ENCODE measurements at regions not wholly inside any gene's neighbourhood (a gene's known extent, or its start where the extent isn't known, plus 50 kb on each side); places are given as distances from the start of the nearest gene placed in this dataset.
"Not testable (repeated sequence)": the region's sequence is repeated elsewhere in the genome, so short reads cannot be mapped to it uniquely, and the experiment has no call there.

DNA sequence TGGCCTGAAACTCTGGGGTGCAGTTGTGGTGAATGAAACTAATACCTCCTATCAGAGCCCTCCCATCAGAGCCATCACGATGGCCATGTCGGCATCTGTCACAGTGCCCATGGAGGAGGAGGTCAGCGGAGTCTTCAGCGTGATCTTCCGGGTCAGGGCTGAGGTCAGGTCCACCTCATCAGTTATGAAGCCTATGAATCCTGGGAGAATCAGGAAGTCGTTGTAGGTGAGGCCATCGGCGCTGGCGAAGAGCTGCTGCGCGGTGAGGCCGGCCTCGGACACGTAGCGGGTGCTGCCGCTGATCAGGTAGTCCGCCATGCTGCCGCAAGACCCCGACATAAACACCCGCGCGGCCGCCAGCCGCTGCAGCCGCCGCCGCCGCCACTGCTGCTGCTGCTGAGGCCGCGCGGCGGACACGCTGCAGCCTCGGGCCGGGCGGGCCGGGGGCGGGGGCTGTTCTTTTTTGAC lies 376.7 kb upstream of the MAOA start:
- DNase-seq (ENCODE audit: low read depth, low spot score): no peak
- Histone ChIP-seq H3K27ac (ENCODE audit: low read depth, low read length) (no peak overlapping the region), H3K4me3 (ENCODE audit: low read depth, low read length) (no peak overlapping the region), H3K27me3 (ENCODE audit: control insufficient read depth, insufficient read depth, low read length) (no peaks in the 10 kb centered on the region), H3K9me3 (ENCODE audit: control insufficient read depth, insufficient read depth, low read length) (peaks cover 17% of the 10 kb centered on the region; the same call in 1 of the 2 replicates)
- TF ChIP-seq, protein P1, sequence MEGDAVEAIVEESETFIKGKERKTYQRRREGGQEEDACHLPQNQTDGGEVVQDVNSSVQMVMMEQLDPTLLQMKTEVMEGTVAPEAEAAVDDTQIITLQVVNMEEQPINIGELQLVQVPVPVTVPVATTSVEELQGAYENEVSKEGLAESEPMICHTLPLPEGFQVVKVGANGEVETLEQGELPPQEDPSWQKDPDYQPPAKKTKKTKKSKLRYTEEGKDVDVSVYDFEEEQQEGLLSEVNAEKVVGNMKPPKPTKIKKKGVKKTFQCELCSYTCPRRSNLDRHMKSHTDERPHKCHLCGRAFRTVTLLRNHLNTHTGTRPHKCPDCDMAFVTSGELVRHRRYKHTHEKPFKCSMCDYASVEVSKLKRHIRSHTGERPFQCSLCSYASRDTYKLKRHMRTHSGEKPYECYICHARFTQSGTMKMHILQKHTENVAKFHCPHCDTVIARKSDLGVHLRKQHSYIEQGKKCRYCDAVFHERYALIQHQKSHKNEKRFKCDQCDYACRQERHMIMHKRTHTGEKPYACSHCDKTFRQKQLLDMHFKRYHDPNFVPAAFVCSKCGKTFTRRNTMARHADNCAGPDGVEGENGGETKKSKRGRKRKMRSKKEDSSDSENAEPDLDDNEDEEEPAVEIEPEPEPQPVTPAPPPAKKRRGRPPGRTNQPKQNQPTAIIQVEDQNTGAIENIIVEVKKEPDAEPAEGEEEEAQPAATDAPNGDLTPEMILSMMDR (IDR thresholded peaks at IDR 0.05; ENCODE audit: low read depth, low read length): no peak
- ChIA-PET CTCF (no interaction called here), POLR2A (no interaction called here)

DNA sequence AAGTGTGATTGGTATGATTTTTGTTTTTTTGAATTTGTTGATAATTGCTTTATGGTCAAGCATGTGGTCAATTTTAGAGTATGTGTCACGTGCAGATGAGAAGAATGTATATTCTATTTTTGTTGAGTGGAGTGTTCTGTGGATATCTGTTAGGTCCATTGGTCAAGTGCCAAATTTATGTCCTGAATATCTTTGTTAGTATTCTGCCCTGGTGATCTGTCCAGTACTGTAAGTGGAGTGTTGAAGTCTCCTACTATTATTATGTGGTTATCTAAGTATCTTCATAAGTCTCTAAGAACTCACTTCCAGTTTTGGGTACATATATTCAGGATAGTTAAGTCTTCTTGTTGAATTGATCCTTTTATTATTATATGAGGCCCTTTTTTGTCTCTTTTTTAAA lies 372.9 kb upstream of the MAOA start:
- Histone ChIP-seq H3K27me3 (ENCODE audit: control insufficient read depth, insufficient read depth, low read length) (no peaks in the 10 kb centered on the region), H3K4me3 (ENCODE audit: low read depth, low read length) (no peak overlapping the region), H3K9me3 (ENCODE audit: control insufficient read depth, insufficient read depth, low read length) (peaks cover 12% of the 10 kb centered on the region; the same call in 1 of the 2 replicates), H3K27ac (ENCODE audit: low read depth, low read length) (no peak overlapping the region)
- no peak for DNase-seq (ENCODE audit: low read depth, low spot score)
- TF ChIP-seq, protein P1 (IDR thresholded peaks at IDR 0.05; ENCODE audit: low read depth, low read length): no peak
- POLR2A ChIA-PET: no interaction called here
- CTCF ChIA-PET: no interaction called here

DNA sequence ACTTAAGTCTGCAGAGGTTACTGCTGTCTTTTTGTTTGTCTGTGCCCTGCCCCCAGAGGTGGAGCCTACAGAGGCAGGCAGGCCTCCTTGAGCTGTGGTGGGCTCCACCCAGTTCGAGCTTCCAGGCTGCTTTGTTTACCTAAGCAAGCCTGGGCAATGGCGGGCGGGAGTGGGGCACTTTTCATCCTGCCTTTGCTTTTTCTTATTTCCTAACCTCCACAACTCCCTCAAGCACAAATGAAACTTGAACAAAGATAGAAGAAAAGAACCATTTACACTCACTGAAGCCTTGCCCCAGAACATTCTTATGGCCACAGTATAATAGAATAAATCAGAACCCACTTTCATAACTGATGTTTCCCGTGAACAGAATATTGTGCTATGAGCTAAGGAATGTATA lies 344.5 kb upstream of the MAOA start:
- CTCF ChIA-PET; H3K27me3 ChIP-seq (ENCODE audit: control insufficient read depth, insufficient read depth, low read length); H3K27ac ChIP-seq (ENCODE audit: low read depth, low read length); H3K4me3 ChIP-seq (ENCODE audit: low read depth, low read length); H3K9me3 ChIP-seq (ENCODE audit: control insufficient read depth, insufficient read depth, low read length); POLR2A ChIA-PET; DNase-seq (ENCODE audit: low read depth, low spot score): not testable (repeated sequence)

DNA sequence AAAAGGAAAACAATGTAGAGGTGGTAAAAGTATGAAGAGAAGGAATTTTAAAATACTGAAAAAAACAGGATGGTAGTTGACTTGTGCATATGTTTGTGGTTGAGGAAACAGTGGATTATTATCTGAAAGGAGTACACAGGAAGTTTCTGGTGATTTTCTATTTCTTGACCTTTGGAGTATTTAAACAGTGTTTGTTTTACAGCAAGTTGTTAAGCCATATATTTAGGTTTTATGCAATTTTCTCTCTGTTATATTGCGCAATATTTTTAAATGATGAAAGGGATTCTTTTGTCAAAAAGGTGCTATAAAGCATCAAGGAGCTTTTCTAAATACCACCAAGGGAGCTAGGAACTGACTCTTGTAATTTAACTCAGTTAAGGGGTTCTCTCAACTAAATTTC lies 343.1 kb upstream of the MAOA start:
- no peaks in the 10 kb centered on the region for H3K9me3 ChIP-seq (ENCODE audit: control insufficient read depth, insufficient read depth, low read length)
- ChIA-PET CTCF (no interaction called here), POLR2A (no interaction called here)
- TF ChIP-seq, protein P1 (IDR thresholded peaks at IDR 0.05; ENCODE audit: low read depth, low read length): no peak
- no peak overlapping the region for H3K4me3 ChIP-seq (ENCODE audit: low read depth, low read length)
- no peak overlapping the region for H3K27ac ChIP-seq (ENCODE audit: low read depth, low read length)
- no peaks in the 10 kb centered on the region for H3K27me3 ChIP-seq (ENCODE audit: control insufficient read depth, insufficient read depth, low read length)
- no peak for DNase-seq (ENCODE audit: low read depth, low spot score)

DNA sequence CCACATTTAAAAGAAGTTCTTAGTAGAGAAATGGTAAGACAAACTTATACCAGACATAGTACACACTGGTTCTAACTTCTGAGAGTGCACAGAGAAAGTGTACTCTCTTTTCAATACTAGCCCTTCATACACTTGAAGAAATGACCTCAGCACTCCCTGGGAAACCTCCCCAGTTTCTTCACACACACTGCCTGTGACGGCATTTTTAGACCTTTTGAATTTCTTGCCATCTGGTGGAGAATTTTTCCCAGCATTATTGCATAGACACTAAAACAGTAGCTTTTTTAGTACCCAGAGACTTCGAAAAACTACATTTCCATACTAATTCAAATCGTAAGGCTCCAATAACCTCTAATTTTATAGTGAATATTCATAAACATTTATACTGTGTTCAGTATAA lies 341.6 kb upstream of the MAOA start:
- H3K27ac ChIP-seq (ENCODE audit: low read depth, low read length): no peak overlapping the region
- H3K4me3 ChIP-seq (ENCODE audit: low read depth, low read length): no peak overlapping the region
- no peaks in the 10 kb centered on the region for H3K27me3 ChIP-seq (ENCODE audit: control insufficient read depth, insufficient read depth, low read length)
- no peaks in the 10 kb centered on the region for H3K9me3 ChIP-seq (ENCODE audit: control insufficient read depth, insufficient read depth, low read length)
- DNase-seq (ENCODE audit: low read depth, low spot score): no peak
- CTCF ChIA-PET: no interaction called here
- POLR2A ChIA-PET: no interaction called here
- TF ChIP-seq, protein P1 (IDR thresholded peaks at IDR 0.05; ENCODE audit: low read depth, low read length): no peak

DNA sequence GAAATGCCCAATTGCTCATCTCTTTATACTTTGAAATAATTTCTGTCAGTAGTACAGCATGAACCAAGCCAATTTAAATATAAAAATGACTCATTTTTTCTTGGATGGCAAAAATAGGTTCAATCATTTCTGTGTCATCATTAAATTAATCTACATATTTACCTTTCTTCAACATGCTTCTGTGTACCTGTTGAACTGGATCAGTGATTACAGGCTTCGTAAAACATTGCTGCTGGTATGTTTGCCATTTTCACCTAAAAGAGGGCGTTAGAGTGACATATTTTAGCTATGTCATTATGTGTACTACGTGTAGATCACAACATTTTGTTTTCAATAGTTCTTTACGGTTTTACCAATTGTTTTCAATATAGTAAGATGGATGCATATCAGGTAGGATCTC lies 340.5 kb upstream of the MAOA start:
- TF ChIP-seq, protein P1 (IDR thresholded peaks at IDR 0.05; ENCODE audit: low read depth, low read length): no peak
- DNase-seq (ENCODE audit: low read depth, low spot score): no peak
- no peak overlapping the region for H3K4me3 ChIP-seq (ENCODE audit: low read depth, low read length)
- H3K9me3 ChIP-seq (ENCODE audit: control insufficient read depth, insufficient read depth, low read length): no peaks in the 10 kb centered on the region
- ChIA-PET CTCF (no interaction called here), POLR2A (no interaction called here)
- no peaks in the 10 kb centered on the region for H3K27me3 ChIP-seq (ENCODE audit: control insufficient read depth, insufficient read depth, low read length)
- H3K27ac ChIP-seq (ENCODE audit: low read depth, low read length): no peak overlapping the region
